ENCODE measurements at regions not wholly inside any gene's neighbourhood (a gene's known extent, or its start where the extent isn't known, plus 50 kb on each side); places are given as distances from the start of the nearest gene placed in this dataset.

- H3K9me3 ChIP-seq, result no peaks in the 10 kb centered on the region
- no peaks in the 10 kb centered on the region for H3K27me3 ChIP-seq (ENCODE audit: insufficient read depth)
- TF ChIP-seq JUND (IDR thresholded peaks at IDR 0.05) (no peak), MXI1 (IDR thresholded peaks at IDR 0.05; ENCODE audit: low read depth, low read length) (no peak), USF1 (IDR thresholded peaks at IDR 0.05; ENCODE audit: borderline replicate concordance, low read depth) (no peak), RXRA (IDR thresholded peaks at IDR 0.05; ENCODE audit: borderline replicate concordance, low read depth) (no peak), USF2 (IDR thresholded peaks at IDR 0.05; ENCODE audit: borderline replicate concordance, low read depth, low read length) (no peak), SIN3A (IDR thresholded peaks at IDR 0.05; ENCODE audit: borderline replicate concordance, low read depth, low read length) (no peak), FOXJ3 (CRISPR knock-in tag; IDR thresholded peaks at IDR 0.05) (no peak), MEF2A (IDR thresholded peaks at IDR 0.05; ENCODE audit: borderline replicate concordance, low read depth) (no peak), ZBTB33 (IDR thresholded peaks at IDR 0.05; ENCODE audit: borderline replicate concordance, low read depth) (no peak), FOXM1 (IDR thresholded peaks at IDR 0.05; ENCODE audit: low read depth) (no peak), ELF1 (IDR thresholded peaks at IDR 0.05) (no peak)
- no peak overlapping the region for H3K9ac ChIP-seq
- no peaks in the 10 kb centered on the region for H3K79me2 ChIP-seq (ENCODE audit: insufficient read depth)
- no peaks in the 10 kb centered on the region for H4K20me1 ChIP-seq (ENCODE audit: insufficient read depth)
- H3K9me2 ChIP-seq, result no peaks in the 10 kb centered on the region
- no peak overlapping the region for H2AFZ ChIP-seq (ENCODE audit: low read depth)
- H3K36me3 ChIP-seq (replicated peaks in 1 of 2; ENCODE audit: control insufficient read depth in 1 of 2, insufficient read depth in 2 of 2, low read length in 1 of 2), result no peaks in the 10 kb centered on the region
- POLR2A ChIA-PET, result no interaction called here
- no peak overlapping the region for H3K27ac ChIP-seq (ENCODE audit: low read depth in 2 of 2, low read length in 1 of 2)
- WGBS (ENCODE audit: low lambda C conversion rate), result 43% methylated on average over 6 of the region's 6 CpGs
- no peak overlapping the region for H3K4me2 ChIP-seq
- H3F3A ChIP-seq (replicated peaks; ENCODE audit: insufficient read depth), result no peaks in the 10 kb centered on the region
- CTCF ChIA-PET, result no interaction called here
- no peak for DNase-seq
- H3K4me3 ChIP-seq (ENCODE audit: low read depth in 2 of 2, low read length in 1 of 2), result no peak overlapping the region
- H3K4me1 ChIP-seq (ENCODE audit: control insufficient read depth in 1 of 2, insufficient read depth in 2 of 2, low read depth in 1 of 2, low read length in 1 of 2), result no peaks in the 10 kb centered on the region
These were observed 532.5 kb upstream of the MGMT start for GRCh38 chr10:128934492-128934891.

- TF ChIP-seq TEAD4 (IDR thresholded peaks at IDR 0.05; ENCODE audit: borderline replicate concordance, insufficient read depth) (no peak), USF1 (IDR thresholded peaks at IDR 0.05; ENCODE audit: borderline replicate concordance, low read depth) (no peak), RXRA (IDR thresholded peaks at IDR 0.05; ENCODE audit: borderline replicate concordance, low read depth) (no peak), YY1 (IDR thresholded peaks at IDR 0.05; ENCODE audit: low read depth) (no peak), CHD2 (IDR thresholded peaks at IDR 0.05; ENCODE audit: low read length, partially characterized antibody) (no peak), JUND (IDR thresholded peaks at IDR 0.05) (no peak), REST (IDR thresholded peaks at IDR 0.05; ENCODE audit: low read depth, low read length) (no peak), TCF12 (IDR thresholded peaks at IDR 0.05) (no peak), MXI1 (IDR thresholded peaks at IDR 0.05; ENCODE audit: low read depth, low read length) (no peak), USF2 (IDR thresholded peaks at IDR 0.05; ENCODE audit: borderline replicate concordance, low read depth, low read length) (no peak)
- H2AFZ ChIP-seq (ENCODE audit: low read depth), result no peak overlapping the region
- POLR2A ChIA-PET, result no interaction called here
These were observed 530.6 kb upstream of the MGMT start for GRCh38 chr10:128936392-128936791.

More at GRCh38 chr10:128936392-128936791, 530.6 kb upstream of the MGMT start:
- DNase-seq, result no peak
- Histone ChIP-seq H3F3A (replicated peaks; ENCODE audit: insufficient read depth) (no peaks in the 10 kb centered on the region), H3K4me3 (ENCODE audit: low read depth in 2 of 2, low read length in 1 of 2) (no peak overlapping the region), H3K9me3 (no peaks in the 10 kb centered on the region), H4K20me1 (ENCODE audit: insufficient read depth) (no peaks in the 10 kb centered on the region), H3K79me2 (ENCODE audit: insufficient read depth) (no peaks in the 10 kb centered on the region), H3K27ac (ENCODE audit: low read depth in 2 of 2, low read length in 1 of 2) (no peak overlapping the region), H3K4me1 (ENCODE audit: control insufficient read depth in 1 of 2, insufficient read depth in 2 of 2, low read depth in 1 of 2, low read length in 1 of 2) (no peaks in the 10 kb centered on the region), H3K9me2 (no peaks in the 10 kb centered on the region), H3K36me3 (replicated peaks in 1 of 2; ENCODE audit: control insufficient read depth in 1 of 2, insufficient read depth in 2 of 2, low read length in 1 of 2) (no peaks in the 10 kb centered on the region), H3K9ac (no peak overlapping the region), H3K4me2 (no peak overlapping the region), H3K27me3 (ENCODE audit: insufficient read depth) (no peaks in the 10 kb centered on the region)
- CTCF ChIA-PET, result no interaction called here
- 35% methylated on average over 9 of the region's 9 CpGs for WGBS (ENCODE audit: low lambda C conversion rate)
